SHP77 (cell line): ENCODE measurements at regions not wholly inside any gene's neighbourhood (a gene's known extent, or its start where the extent isn't known, plus 50 kb on each side); places are given as distances from the start of the nearest gene placed in this dataset.

Experiments
- DNase-seq, 2 experiments: peaks; one replicate each; lab custom pipeline; 2025; lab: John Stamatoyannopoulos, UW

- no peak for DNase-seq
Measured at GRCh38 chr20:39480276-39481043, 518.3 kb downstream of the DHX35 start.

- DNase-seq: no peak
Measured at GRCh38 chr20:39479196-39479810, 517.2 kb downstream of the DHX35 start.

- DNase-seq: no peak
Measured at GRCh38 chr20:39474879-39475278, 512.7 kb downstream of the DHX35 start.

- DNase-seq: no peak
Measured at GRCh38 chr20:39473536-39473935, 511.4 kb downstream of the DHX35 start.

- no peak for DNase-seq
Measured at GRCh38 chr20:39468703-39469102, 506.6 kb downstream of the DHX35 start.

GRCh38 chr20:39464238-39464637, 502.1 kb downstream of the DHX35 start:
- no peak for DNase-seq

GRCh38 chr20:39462416-39462945, 500.3 kb downstream of the DHX35 start:
- no peak for DNase-seq

GRCh38 chr20:39458452-39458851, 496.3 kb downstream of the DHX35 start:
- no peak for DNase-seq

GRCh38 chr20:39453890-39454289, 491.7 kb downstream of the DHX35 start:
- DNase-seq: no peak

GRCh38 chr20:39452583-39453340, 490.6 kb downstream of the DHX35 start:
- no peak for DNase-seq

GRCh38 chr20:39451386-39451785, 489.2 kb downstream of the DHX35 start:
- no peak for DNase-seq

- DNase-seq: no peak
Measured at GRCh38 chr20:39446397-39446796, 484.3 kb downstream of the DHX35 start.

GRCh38 chr20:39445095-39445494, 483.0 kb downstream of the DHX35 start:
- DNase-seq: no peak

- no peak for DNase-seq
Measured at GRCh38 chr20:39433466-39433865, 471.3 kb downstream of the DHX35 start.

GRCh38 chr20:39431091-39431880, 469.1 kb downstream of the DHX35 start:
- DNase-seq: no peak

- no peak for DNase-seq
Measured at GRCh38 chr20:39429726-39430125, 467.6 kb downstream of the DHX35 start.

- no peak for DNase-seq
Measured at GRCh38 chr20:39424962-39425678, 463.0 kb downstream of the DHX35 start.

GRCh38 chr20:39421571-39422105, 459.5 kb downstream of the DHX35 start:
- no peak for DNase-seq

- DNase-seq: no peak
Measured at GRCh38 chr20:39412091-39412490, 449.9 kb downstream of the DHX35 start.

- no peak for DNase-seq
Measured at GRCh38 chr20:39399463-39399862, 437.3 kb downstream of the DHX35 start.

- no peak for DNase-seq
Measured at GRCh38 chr20:39398656-39399055, 436.5 kb downstream of the DHX35 start.
